ENCODE measurements at regions not wholly inside any gene's neighbourhood (a gene's known extent, or its start where the extent isn't known, plus 50 kb on each side); places are given as distances from the start of the nearest gene placed in this dataset.

DNA sequence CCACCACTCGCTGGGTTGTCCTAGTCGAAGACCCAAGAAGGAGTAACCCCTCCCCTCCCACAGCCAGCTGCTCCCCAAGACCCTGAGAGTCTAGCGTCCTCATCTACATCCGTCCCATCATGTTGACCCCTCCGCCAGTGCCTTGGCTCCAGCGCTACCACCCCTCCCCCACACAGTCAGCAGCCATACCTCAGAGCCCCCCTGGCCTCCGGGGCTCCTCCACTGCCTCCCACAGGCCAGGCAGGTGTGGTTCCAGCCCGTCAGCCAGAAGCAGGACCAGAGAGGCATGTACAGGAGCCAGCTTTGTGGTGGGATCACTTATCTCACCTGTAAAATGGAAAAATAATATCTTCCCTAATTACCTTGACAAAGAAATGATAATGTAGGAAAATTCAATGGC, 51.5 kb upstream of the PHF21B start:
- H3K9me3 ChIP-seq: no peaks in the 10 kb centered on the region
- WGBS: 89% methylated on average over 8 of the region's 8 CpGs
- intact Hi-C loops (cut with DNase I): no loop called here

GRCh38 chr22:45064313-45065278, 54.8 kb upstream of the PHF21B start:
- no peak overlapping the region for H3K27ac ChIP-seq
- WGBS: 57% methylated on average over 18 of the region's 18 CpGs
- no peak for DNase-seq (ENCODE audit: low spot score)
- H3K4me3 ChIP-seq: no peak overlapping the region
- no peaks in the 10 kb centered on the region for H3K27me3 ChIP-seq (replicated peaks; ENCODE audit: insufficient read depth)
- intact Hi-C loops (cut with DNase I): no loop called here
- TF ChIP-seq, protein P1, sequence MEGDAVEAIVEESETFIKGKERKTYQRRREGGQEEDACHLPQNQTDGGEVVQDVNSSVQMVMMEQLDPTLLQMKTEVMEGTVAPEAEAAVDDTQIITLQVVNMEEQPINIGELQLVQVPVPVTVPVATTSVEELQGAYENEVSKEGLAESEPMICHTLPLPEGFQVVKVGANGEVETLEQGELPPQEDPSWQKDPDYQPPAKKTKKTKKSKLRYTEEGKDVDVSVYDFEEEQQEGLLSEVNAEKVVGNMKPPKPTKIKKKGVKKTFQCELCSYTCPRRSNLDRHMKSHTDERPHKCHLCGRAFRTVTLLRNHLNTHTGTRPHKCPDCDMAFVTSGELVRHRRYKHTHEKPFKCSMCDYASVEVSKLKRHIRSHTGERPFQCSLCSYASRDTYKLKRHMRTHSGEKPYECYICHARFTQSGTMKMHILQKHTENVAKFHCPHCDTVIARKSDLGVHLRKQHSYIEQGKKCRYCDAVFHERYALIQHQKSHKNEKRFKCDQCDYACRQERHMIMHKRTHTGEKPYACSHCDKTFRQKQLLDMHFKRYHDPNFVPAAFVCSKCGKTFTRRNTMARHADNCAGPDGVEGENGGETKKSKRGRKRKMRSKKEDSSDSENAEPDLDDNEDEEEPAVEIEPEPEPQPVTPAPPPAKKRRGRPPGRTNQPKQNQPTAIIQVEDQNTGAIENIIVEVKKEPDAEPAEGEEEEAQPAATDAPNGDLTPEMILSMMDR (IDR thresholded peaks at IDR 0.05): no peak
- TF ChIP-seq POLR2AphosphoS5 (IDR thresholded peaks at IDR 0.05) (no peak), POLR2A (IDR thresholded peaks at IDR 0.05) (no peak)
- H3K4me1 ChIP-seq (replicated peaks): no peaks in the 10 kb centered on the region
- H3K36me3 ChIP-seq: no peaks in the 10 kb centered on the region
- H3K9me3 ChIP-seq: no peaks in the 10 kb centered on the region

More for the DNA sequence above, 51.5 kb upstream of the PHF21B start:
- no peak overlapping the region for H3K4me3 ChIP-seq
- no peaks in the 10 kb centered on the region for H3K27me3 ChIP-seq (replicated peaks; ENCODE audit: insufficient read depth)
- no peaks in the 10 kb centered on the region for H3K36me3 ChIP-seq
- DNase-seq (ENCODE audit: low spot score): no peak
- no peak overlapping the region for H3K27ac ChIP-seq
- TF ChIP-seq POLR2A (IDR thresholded peaks at IDR 0.05) (no peak), POLR2AphosphoS5 (IDR thresholded peaks at IDR 0.05) (no peak)
- TF ChIP-seq, protein P1 (IDR thresholded peaks at IDR 0.05): no peak
- H3K4me1 ChIP-seq (replicated peaks): no peaks in the 10 kb centered on the region

- DNase-seq (ENCODE audit: low spot score): no peak
- no peaks in the 10 kb centered on the region for H3K9me3 ChIP-seq
- no peaks in the 10 kb centered on the region for H3K36me3 ChIP-seq
- 90% methylated on average over 8 of the region's 8 CpGs for WGBS
- H3K4me1 ChIP-seq (replicated peaks): no peaks in the 10 kb centered on the region
- TF ChIP-seq POLR2AphosphoS5 (IDR thresholded peaks at IDR 0.05) (no peak), POLR2A (IDR thresholded peaks at IDR 0.05) (no peak)
- TF ChIP-seq, protein P1 (IDR thresholded peaks at IDR 0.05): no peak
- H3K27ac ChIP-seq: no peak overlapping the region
- intact Hi-C loops (cut with DNase I): no loop called here
- no peaks in the 10 kb centered on the region for H3K27me3 ChIP-seq (replicated peaks; ENCODE audit: insufficient read depth)
- no peak overlapping the region for H3K4me3 ChIP-seq
These were observed 55.9 kb upstream of the PHF21B start for GRCh38 chr22:45065726-45066125.

- Histone ChIP-seq H3K27me3 (replicated peaks; ENCODE audit: insufficient read depth) (no peaks in the 10 kb centered on the region), H3K9me3 (no peaks in the 10 kb centered on the region), H3K4me1 (replicated peaks) (no peaks in the 10 kb centered on the region), H3K36me3 (no peaks in the 10 kb centered on the region), H3K27ac (no peak overlapping the region), H3K4me3 (no peak overlapping the region)
- 83% methylated on average over 1 of the region's 1 CpG for WGBS
- intact Hi-C loops (cut with DNase I): no loop called here
- DNase-seq (ENCODE audit: low spot score): no peak
- TF ChIP-seq, protein P1 (IDR thresholded peaks at IDR 0.05): no peak
- TF ChIP-seq POLR2A (IDR thresholded peaks at IDR 0.05): no peak
- no peak for TF ChIP-seq POLR2AphosphoS5 (IDR thresholded peaks at IDR 0.05)
These were observed 57.9 kb upstream of the PHF21B start for GRCh38 chr22:45067731-45068130.

- Histone ChIP-seq H3K36me3 (no peaks in the 10 kb centered on the region), H3K27ac (no peak overlapping the region), H3K27me3 (replicated peaks; ENCODE audit: insufficient read depth) (peaks cover 5% of the 10 kb centered on the region), H3K4me3 (no peak overlapping the region), H3K9me3 (no peaks in the 10 kb centered on the region), H3K4me1 (replicated peaks) (no peaks in the 10 kb centered on the region)
- TF ChIP-seq, protein P1 (IDR thresholded peaks at IDR 0.05): no peak
- TF ChIP-seq POLR2A (IDR thresholded peaks at IDR 0.05): no peak
- TF ChIP-seq POLR2AphosphoS5 (IDR thresholded peaks at IDR 0.05): no peak
- no peak for DNase-seq (ENCODE audit: low spot score)
- 96% methylated on average over 5 of the region's 5 CpGs for WGBS
- intact Hi-C loops (cut with DNase I): no loop called here
These were observed 60.1 kb upstream of the PHF21B start for GRCh38 chr22:45069925-45070324.
